Middle frontal gyrus (tissue), 1 donor: ENCODE measurements at regions not wholly inside any gene's neighbourhood (a gene's known extent, or its start where the extent isn't known, plus 50 kb on each side); places are given as distances from the start of the nearest gene placed in this dataset.
A peak's percentile ranks its signal among the peaks of the same experiment; 100 is the strongest.

ENCODE experiments used
- DNase-seq: peaks from one replicate; pipeline ENCODE4 v3.0.0-alpha.2; 2015; ENCODE audit warnings: low spot score; ENCODE audit errors: extremely low spot score

- DNase-seq, result no peak
These were observed 198.1 kb downstream of the SEC23A start for GRCh38 chr14:38904959-38905358.

- DNase-seq, result no peak
These were observed 201.2 kb downstream of the SEC23A start for GRCh38 chr14:38901791-38902190.

GRCh38 chr14:38900887-38901286 lies 202.1 kb downstream of the SEC23A start:
- DNase-seq, result no peak

GRCh38 chr14:38887696-38888095 lies 215.3 kb downstream of the SEC23A start:
- DNase-seq, result no peak

- no peak for DNase-seq
These were observed 218.9 kb downstream of the SEC23A start for GRCh38 chr14:38884109-38884508.

GRCh38 chr14:38883127-38883526 lies 219.9 kb downstream of the SEC23A start:
- no peak for DNase-seq

- DNase-seq, result no peak
These were observed 220.5 kb downstream of the SEC23A start for GRCh38 chr14:38882533-38882932.

GRCh38 chr14:38880643-38881524 lies 222.2 kb downstream of the SEC23A start:
- no peak for DNase-seq

GRCh38 chr14:38877744-38878388 lies 225.2 kb downstream of the SEC23A start:
- no peak for DNase-seq

GRCh38 chr14:38874721-38875120 lies 228.3 kb downstream of the SEC23A start:
- no peak for DNase-seq

- no peak for DNase-seq
These were observed 229.0 kb downstream of the SEC23A start for GRCh38 chr14:38873941-38874612.

GRCh38 chr14:38870296-38870836 lies 232.7 kb downstream of the SEC23A start:
- DNase-seq, result no peak

GRCh38 chr14:38868399-38869290 lies 234.4 kb downstream of the SEC23A start:
- no peak for DNase-seq

GRCh38 chr14:38867561-38868150 lies 235.4 kb downstream of the SEC23A start:
- peak; percentile 70 for DNase-seq

- DNase-seq, result no peak
These were observed 236.6 kb downstream of the SEC23A start for GRCh38 chr14:38866461-38866860.

- DNase-seq, result no peak
These were observed 240.7 kb downstream of the SEC23A start for GRCh38 chr14:38862366-38862765.

GRCh38 chr14:38860530-38860929 lies 242.5 kb downstream of the SEC23A start:
- no peak for DNase-seq

GRCh38 chr14:38856798-38857197 lies 246.2 kb downstream of the SEC23A start:
- DNase-seq, result no peak

- DNase-seq, result no peak
These were observed 247.5 kb downstream of the SEC23A start for GRCh38 chr14:38855513-38855912.

GRCh38 chr14:38851111-38851510 lies 251.9 kb downstream of the SEC23A start:
- no peak for DNase-seq
